HCT116 (cell line): ENCODE measurements at regions not wholly inside any gene's neighbourhood (a gene's known extent, or its start where the extent isn't known, plus 50 kb on each side); places are given as distances from the start of the nearest gene placed in this dataset.

Source experiments
- ATAC-seq: fragments of 200-7000 bp; cut with Tn5 transposase; 2 replicates; pipeline ENCODE4 v1.9.1; 2020; ENCODE audit warnings: mild to moderate bottlenecking, moderate library complexity
- BruUV-seq: library from RNA; stranded (reverse); fragments of 400-500 nt; replicated peaks from 2 replicates; lab custom pipeline; 2021; lab: Mats Ljungman, UMichigan
- CTCF ChIA-PET: fragments of 300-600 bp; sonication (Branson Sonifier 250); formaldehyde crosslinking; loops from one replicate; lab custom pipeline; 2021; ENCODE audit warnings: antibody characterized with exemption; lab: Charles Lee
- POLR2A ChIA-PET: fragments of 300-600, 350-600 bp; sonication (Branson Sonifier 250); formaldehyde crosslinking; loops from one replicate; lab custom pipeline; 2021; ENCODE audit warnings: antibody characterized with exemption; lab: Charles Lee
- RAD21 ChIA-PET, 2 experiments: fragments of 300-600 bp; sonication (Branson Sonifier 250); formaldehyde crosslinking; loops; one replicate each; lab custom pipeline; 2023; ENCODE audit warnings: low total read pairs in 2 of 2; ENCODE audit not compliant: uncharacterized antibody in 2 of 2, unreplicated experiment in 2 of 2, low non-redundant PET in 1 of 2; lab: Charles Lee
- DNase-seq: peaks from one replicate; pipeline ENCODE4 v3.0.0-alpha.2; 2010; ENCODE audit warnings: low read depth, low spot score
- H2AFZ ChIP-seq: fragments of 200-600 bp; shearing (Covaris generic), sonication (generic); 2 replicates; pipeline ENCODE4 v1.6.1; 2017; ENCODE audit warnings: low read depth, mixed run types, mixed read lengths, antibody characterized with exemption, low read length; ENCODE audit not compliant: poor library complexity, severe bottlenecking
- H3K27ac ChIP-seq: 2 replicates; pipeline ENCODE4 v1.5.1; 2012; ENCODE audit warnings: low read depth, low read length
- H3K27me3 ChIP-seq: fragments of 200-600 bp; sonication (generic); 2 replicates; pipeline ENCODE4 v1.6.1; 2016; ENCODE audit warnings: mixed run types, low read length, mixed read lengths; ENCODE audit not compliant: insufficient read depth
- H3K36me3 ChIP-seq, 2 experiments: fragments of 200-500 bp in 1 of 2; fragments of 200-600 bp in 1 of 2; sonication (Bioruptor generic) in 1 of 2; sonication (generic) in 1 of 2; 2 replicates each; pipeline versions ENCODE4 v1.5.1 to v1.6.1; 2014 to 2016; ENCODE audit warnings: low read length in 2 of 2, inconsistent platforms in 1 of 2, mixed read lengths in 1 of 2, mixed run types in 1 of 2; ENCODE audit not compliant: insufficient read depth in 2 of 2, control insufficient read depth in 1 of 2
- H3K4me1 ChIP-seq, 2 experiments: fragments of 200-600 bp in 1 of 2; sonication (generic) in 1 of 2; 2 replicates each; pipeline versions ENCODE4 v1.5.1 to v1.6.1; 2012 to 2017; ENCODE audit warnings: low read length in 2 of 2, inconsistent platforms in 1 of 2, mild to moderate bottlenecking in 1 of 2, mixed read lengths in 1 of 2, mixed run types in 1 of 2, moderate library complexity in 1 of 2; ENCODE audit not compliant: insufficient read depth in 2 of 2, control insufficient read depth in 1 of 2
- H3K4me2 ChIP-seq: fragments of 200-600 bp; sonication (generic); 2 replicates; pipeline ENCODE4 v1.6.1; 2017; ENCODE audit warnings: mixed run types, low read length, mixed read lengths
- H3K4me3 ChIP-seq, 2 experiments: fragments of 200-600 bp in 1 of 2; sonication (generic) in 1 of 2; replicated peaks in 1 of 2; 2 replicates each; pipeline ENCODE4 v1.5.1; 2011 to 2016; ENCODE audit warnings: low read length in 2 of 2, control low read depth in 1 of 2, low read depth in 1 of 2, mild to moderate bottlenecking in 1 of 2, mixed read lengths in 1 of 2, mixed run types in 1 of 2
- H3K79me2 ChIP-seq: fragments of 200-600 bp; sonication (generic); 2 replicates; pipeline ENCODE4 v1.6.1; 2017; ENCODE audit warnings: mild to moderate bottlenecking, mixed run types, low read length, moderate library complexity, mixed read lengths; ENCODE audit not compliant: insufficient read depth
- H3K9ac ChIP-seq: fragments of 200-600 bp; sonication (generic); 2 replicates; pipeline ENCODE4 v1.6.1; 2016; ENCODE audit warnings: low read length, mixed read lengths
- H3K9me2 ChIP-seq: fragments of 200-600 bp; sonication (generic), shearing (Covaris generic); 2 replicates; pipeline ENCODE4 v1.6.1; 2017; ENCODE audit warnings: mixed run types, mild to moderate bottlenecking, moderate library complexity; ENCODE audit not compliant: insufficient read depth
- H3K9me3 ChIP-seq, 2 experiments: fragments of 200-500 bp in 1 of 2; fragments of 200-600 bp in 1 of 2; sonication (Bioruptor generic) in 1 of 2; sonication (generic) in 1 of 2; 2 replicates each; pipeline ENCODE4 v1.6.1; 2014 to 2017; ENCODE audit warnings: low read length in 2 of 2, mixed read lengths in 2 of 2, inconsistent platforms in 1 of 2, low read depth in 1 of 2, mild to moderate bottlenecking in 1 of 2, mixed run types in 1 of 2, moderate library complexity in 1 of 2; ENCODE audit not compliant: control insufficient read depth in 1 of 2, insufficient read depth in 1 of 2
- H4K20me1 ChIP-seq: fragments of 200-600 bp; sonication (generic), shearing (Covaris generic); 2 replicates; pipeline ENCODE4 v1.6.1; 2017; ENCODE audit warnings: mixed run types, mild to moderate bottlenecking, moderate library complexity; ENCODE audit not compliant: insufficient read depth
- CBX3 ChIP-seq: IDR thresholded peaks from 2 replicates; pipeline ENCODE4 v1.6.1; 2012; ENCODE audit warnings: low read depth
- CEBPB ChIP-seq: IDR thresholded peaks from 2 replicates; pipeline ENCODE4 v1.6.1; 2012; ENCODE audit warnings: low read depth
- CTCF ChIP-seq, 3 experiments: fragments of 200-600 bp in 1 of 3; sonication (generic) in 1 of 3; IDR thresholded peaks in 2 of 3; conservative IDR thresholded peaks in 1 of 3; 2 replicates each; pipeline ENCODE4 v1.5.1; 2012 to 2017; ENCODE audit warnings: low read depth in 2 of 3, low read length in 2 of 3, antibody characterized with exemption in 1 of 3, borderline replicate concordance in 1 of 3, control low read depth in 1 of 3, mild to moderate bottlenecking in 1 of 3, mixed read lengths in 1 of 3, mixed run types in 1 of 3, moderate library complexity in 1 of 3; ENCODE audit not compliant: insufficient read depth in 1 of 3
- EGR1 ChIP-seq: IDR thresholded peaks from 2 replicates; pipeline ENCODE4 v1.6.1; 2012; ENCODE audit warnings: low read depth
- EZH2 ChIP-seq: fragments of 200-600 bp; sonication (generic); IDR thresholded peaks from 2 replicates; pipeline ENCODE4 v1.6.1; 2017; ENCODE audit warnings: antibody characterized with exemption, mixed run types
- FOSL1 ChIP-seq: IDR thresholded peaks from 2 replicates; pipeline ENCODE4 v1.6.1; 2012; ENCODE audit warnings: low read depth
- JUND ChIP-seq: IDR thresholded peaks from 2 replicates; pipeline ENCODE4 v1.6.1; 2012
- MAX ChIP-seq: IDR thresholded peaks from 2 replicates; pipeline ENCODE4 v1.6.1; 2012
- POLR2A ChIP-seq: IDR thresholded peaks from 2 replicates; pipeline ENCODE4 v1.7.0; 2011; ENCODE audit warnings: borderline replicate concordance; ENCODE audit not compliant: insufficient read depth, insufficient read length; ENCODE audit errors: extremely low read depth
- POLR2AphosphoS5 ChIP-seq: IDR thresholded peaks from 2 replicates; pipeline ENCODE4 v1.6.1; 2011; ENCODE audit warnings: mild to moderate bottlenecking, low read depth, low read length, moderate library complexity
- RAD21 ChIP-seq: IDR thresholded peaks from 2 replicates; pipeline ENCODE4 v1.6.1; 2012; ENCODE audit warnings: low read depth, mild to moderate bottlenecking
- SIN3A ChIP-seq: IDR thresholded peaks from 2 replicates; pipeline ENCODE4 v1.6.1; 2012; ENCODE audit warnings: low read depth
- SP1 ChIP-seq: IDR thresholded peaks from 2 replicates; pipeline ENCODE4 v1.6.1; 2012; ENCODE audit warnings: low read depth
- SRF ChIP-seq: IDR thresholded peaks from 2 replicates; pipeline ENCODE4 v1.6.1; 2012; ENCODE audit warnings: low read depth
- TCF7L2 ChIP-seq: IDR thresholded peaks from 2 replicates; pipeline ENCODE4 v1.7.0; 2011; ENCODE audit warnings: borderline replicate concordance, inconsistent platforms; ENCODE audit not compliant: insufficient read depth, insufficient read length; ENCODE audit errors: extremely low read depth
- YY1 ChIP-seq: IDR thresholded peaks from 2 replicates; pipeline ENCODE4 v1.6.1; 2011; ENCODE audit warnings: low read length, low read depth, moderate library complexity, mild to moderate bottlenecking; ENCODE audit not compliant: insufficient replicate concordance; ENCODE audit errors: extremely low read depth
- ZBTB33 ChIP-seq: IDR thresholded peaks from 2 replicates; pipeline ENCODE4 v1.6.1; 2011; ENCODE audit warnings: mild to moderate bottlenecking, low read length, moderate library complexity; ENCODE audit not compliant: insufficient replicate concordance; ENCODE audit errors: extremely low read depth
- ZFX ChIP-seq: fragments of 450-650 bp; IDR thresholded peaks from 2 replicates; pipeline ENCODE4 v1.6.1; 2017
- ZNF274 ChIP-seq: fragments of 200-500 bp; sonication (Bioruptor generic); IDR thresholded peaks from 2 replicates; pipeline ENCODE4 v1.6.1; 2014; ENCODE audit warnings: mild to moderate bottlenecking, low read depth, low read length, inconsistent platforms
- intact Hi-C: fragments of 100-400 bp; cut with micrococcal nuclease; formaldehyde crosslinking; loops from 2 replicates; pipeline ENCODE4 v1.10.0; 2022

- TF ChIP-seq ZNF274 (no peak), MAX (no peak)
Measured at GRCh38 chr5:30997681-30998080, 195.8 kb upstream of the CDH6 start (continued).

- no peak overlapping the region for H3K27ac ChIP-seq
- H3K4me2 ChIP-seq: no peak overlapping the region
- TF ChIP-seq SP1: no peak
- TF ChIP-seq JUND: no peak
- no peak for TF ChIP-seq CEBPB
- no peak for TF ChIP-seq YY1
- TF ChIP-seq MAX: no peak
- no peak for TF ChIP-seq RAD21
- no peak for TF ChIP-seq POLR2AphosphoS5
- no peak for TF ChIP-seq ZFX
- no peak for TF ChIP-seq SRF
- TF ChIP-seq TCF7L2: no peak
- TF ChIP-seq CTCF (IDR thresholded peaks at IDR 0.05 in 2 of 3, conservative IDR thresholded peaks at IDR 0.05 in 1 of 3; ENCODE audit: borderline replicate concordance in 1 of 3, insufficient read depth in 1 of 3, low read depth in 2 of 3, low read length in 2 of 3): no peak
- TF ChIP-seq FOSL1: no peak
- no peak for TF ChIP-seq ZBTB33
- TF ChIP-seq SIN3A: no peak
- no peak for TF ChIP-seq EGR1
- no peak for TF ChIP-seq POLR2A
- no peak for TF ChIP-seq EZH2
- TF ChIP-seq CBX3: no peak
- DNase-seq (no peak), ATAC-seq (no peak)
- H3K36me3 ChIP-seq: no peaks in the 10 kb centered on the region
- ChIA-PET POLR2A (no interaction called here), RAD21 (no interaction called here), CTCF (no interaction called here)
- H3K9me2 ChIP-seq: no peaks in the 10 kb centered on the region
- H2AFZ ChIP-seq: no peak overlapping the region
- H3K9ac ChIP-seq: no peak overlapping the region
- no peak overlapping the region for H3K4me3 ChIP-seq
- H3K4me1 ChIP-seq: no peaks in the 10 kb centered on the region
- no peaks in the 10 kb centered on the region for H3K27me3 ChIP-seq
- H3K9me3 ChIP-seq: peaks cover 6 to 15% of the 10 kb centered on the region in 2 experiments; a peak in 2 of 4 replicates
- BruUV-seq: no TSS peak
- intact Hi-C loops: no loop called here
- H3K79me2 ChIP-seq: no peaks in the 10 kb centered on the region
- H4K20me1 ChIP-seq: no peaks in the 10 kb centered on the region
Measured at GRCh38 chr5:30994902-30995301, 198.6 kb upstream of the CDH6 start.
